Bronchial epithelial cell (primary cell): ENCODE measurements at regions not wholly inside any gene's neighbourhood (a gene's known extent, or its start where the extent isn't known, plus 50 kb on each side); places are given as distances from the start of the nearest gene placed in this dataset.
"Not testable (repeated sequence)": the region's sequence is repeated elsewhere in the genome, so short reads cannot be mapped to it uniquely, and the experiment has no call there.

ENCODE experiments used
- DNase-seq: peaks from one replicate; pipeline ENCODE4 v3.0.0-alpha.2; 2010; ENCODE audit warnings: low read depth
- FAIRE-seq: peaks from 2 replicates; lab custom pipeline; 2011; peaks lifted over from hg19 to GRCh38; lab: Jason Lieb, UNC
- H3K27me3 ChIP-seq: 2 replicates; pipeline ENCODE4 v1.5.1; 2011; ENCODE audit warnings: low read length; ENCODE audit not compliant: control insufficient read depth, insufficient read depth
- H3K36me3 ChIP-seq: 2 replicates; pipeline ENCODE4 v1.5.1; 2011; ENCODE audit warnings: low read length; ENCODE audit not compliant: control insufficient read depth, insufficient read depth
- H3K4me3 ChIP-seq: 2 replicates; pipeline ENCODE4 v1.5.1; 2011; ENCODE audit warnings: mild to moderate bottlenecking, low read depth, low read length, control low read depth
- CTCF ChIP-seq: IDR thresholded peaks from 2 replicates; pipeline ENCODE4 v1.5.1; 2011; ENCODE audit warnings: mild to moderate bottlenecking, moderate library complexity, low read length, control low read depth, inconsistent platforms; ENCODE audit not compliant: insufficient read depth, severe bottlenecking

DNA sequence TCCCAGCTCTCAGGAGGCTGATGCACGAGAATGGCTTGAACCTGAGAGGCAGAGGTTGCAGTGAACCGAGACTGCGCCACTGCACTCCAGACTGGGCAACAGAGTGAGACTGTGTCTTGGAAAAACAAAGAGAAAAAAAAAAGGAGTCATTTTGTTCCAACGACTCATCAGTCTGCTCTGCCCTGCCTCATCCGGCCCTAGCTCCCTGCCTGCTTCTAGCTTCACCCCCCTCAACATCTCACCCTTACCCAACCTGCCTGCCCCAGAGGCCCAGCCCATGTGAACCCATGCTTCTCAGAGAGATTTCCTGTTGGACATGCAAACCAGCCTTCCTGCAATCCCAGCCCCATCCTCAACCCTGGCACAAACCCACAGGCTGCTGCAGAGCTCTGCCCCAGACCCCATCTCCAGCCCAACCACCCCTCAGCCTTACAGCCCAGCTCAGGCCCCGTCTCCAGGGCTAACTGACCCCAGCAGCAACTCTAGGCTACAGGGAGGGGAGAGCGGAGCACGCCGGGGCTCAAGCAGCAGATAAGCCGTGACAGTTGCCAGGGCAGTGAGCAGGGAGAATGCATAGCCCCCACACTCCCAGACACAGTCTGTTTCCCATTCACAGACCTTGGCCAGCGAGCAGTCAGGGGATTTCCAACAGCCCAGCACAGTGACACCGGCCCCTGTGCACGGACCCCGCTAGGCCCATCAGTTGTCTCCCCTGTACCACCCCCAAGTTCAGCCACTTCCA lies 86.0 kb upstream of the KCTD7 start:
- H3K4me3 ChIP-seq: no peak overlapping the region
- TF ChIP-seq CTCF: no peak
- H3K36me3 ChIP-seq: peaks cover 7% of the 10 kb centered on the region
- FAIRE-seq (no peak), DNase-seq (peak; percentile 7)
- H3K27me3 ChIP-seq: no peaks in the 10 kb centered on the region

GRCh38 chr7:66549466-66549865 lies 79.2 kb upstream of the KCTD7 start:
- Histone ChIP-seq H3K36me3 (peaks cover 15% of the 10 kb centered on the region), H3K27me3 (no peaks in the 10 kb centered on the region), H3K4me3 (no peak overlapping the region)
- no peak for FAIRE-seq
- no peak for DNase-seq
- no peak for TF ChIP-seq CTCF

DNA sequence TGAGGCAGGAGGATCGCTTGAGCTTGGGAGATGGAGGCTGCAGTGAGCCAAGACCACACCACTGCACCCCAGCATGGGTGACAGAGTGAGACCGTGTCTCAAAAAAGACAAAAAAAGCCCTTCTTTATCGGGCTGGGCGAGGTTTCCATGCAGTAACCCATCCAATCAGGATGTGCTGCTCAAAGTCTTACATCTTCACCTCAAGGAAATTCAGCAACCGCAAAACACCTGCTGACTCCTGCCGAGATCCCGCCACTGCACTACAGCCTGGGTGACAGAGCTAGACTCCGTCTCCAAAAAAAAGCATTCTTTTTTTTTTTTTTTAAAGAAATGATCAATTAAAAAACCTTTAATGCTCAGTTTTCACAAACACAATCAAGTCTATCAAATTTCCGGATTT lies 75.7 kb upstream of the KCTD7 start:
- Histone ChIP-seq H3K4me3 (no peak overlapping the region), H3K36me3 (peaks cover 21% of the 10 kb centered on the region), H3K27me3 (no peaks in the 10 kb centered on the region)
- TF ChIP-seq CTCF: no peak
- no peak for FAIRE-seq
- DNase-seq: no peak

- not testable (repeated sequence) for DNase-seq, FAIRE-seq, H3K27me3 ChIP-seq, H3K4me3 ChIP-seq
- H3K36me3 ChIP-seq: peaks cover 21% of the 10 kb centered on the region
These were observed 75.0 kb upstream of the KCTD7 start for GRCh38 chr7:66553675-66554074.

DNA sequence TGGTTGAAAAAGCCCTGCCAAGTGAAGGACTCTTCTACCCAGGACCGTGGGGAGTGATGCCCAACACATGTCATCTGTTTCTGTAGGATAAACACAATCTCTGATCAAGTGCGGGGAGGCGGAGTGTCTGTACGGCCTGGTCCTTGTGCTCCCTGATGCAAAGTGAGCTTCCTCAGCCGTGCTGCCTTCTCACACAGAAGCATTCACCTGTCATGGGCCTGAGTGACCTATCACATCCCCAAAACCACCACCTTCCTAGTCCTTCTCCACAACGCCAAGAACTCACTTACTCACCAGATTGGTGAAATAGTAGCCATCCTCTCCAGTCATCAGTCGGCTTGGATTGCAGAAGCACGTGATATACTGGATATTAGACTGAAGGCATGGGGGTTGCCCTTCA lies 74.4 kb upstream of the KCTD7 start:
- H3K27me3 ChIP-seq, H3K4me3 ChIP-seq, DNase-seq, FAIRE-seq: not testable (repeated sequence)
- H3K36me3 ChIP-seq: peaks cover 24% of the 10 kb centered on the region

GRCh38 chr7:66554842-66555430 lies 73.7 kb upstream of the KCTD7 start:
- not testable (repeated sequence) for FAIRE-seq, DNase-seq, H3K27me3 ChIP-seq, H3K4me3 ChIP-seq
- H3K36me3 ChIP-seq: peaks cover 21% of the 10 kb centered on the region

GRCh38 chr7:66556177-66556548 lies 72.5 kb upstream of the KCTD7 start:
- DNase-seq (no peak), FAIRE-seq (no peak)
- no peaks in the 10 kb centered on the region for H3K27me3 ChIP-seq
- TF ChIP-seq CTCF: no peak
- no peak overlapping the region for H3K4me3 ChIP-seq
- H3K36me3 ChIP-seq: peaks cover 21% of the 10 kb centered on the region
